ENCODE measurements at regions not wholly inside any gene's neighbourhood (a gene's known extent, or its start where the extent isn't known, plus 50 kb on each side); places are given as distances from the start of the nearest gene placed in this dataset.

GRCh38 chr7:159272739-159273138 lies 128.1 kb upstream of the VIPR2 start:
- no peak overlapping the region for H2AFZ ChIP-seq
- H3K4me1 ChIP-seq (ENCODE audit: insufficient read depth): no peaks in the 10 kb centered on the region
- Mint-ChIP-seq H3K27ac (no peak overlapping the region), H3K36me3 (ENCODE audit: low read depth) (peaks cover 11% of the 10 kb centered on the region; the same call in 1 of the 3 replicates), H3K4me1 (no peaks in the 10 kb centered on the region), H3K4me3 (no peak overlapping the region), H3K27me3 (ENCODE audit: insufficient read depth, low read depth, poor library complexity) (peaks cover 5% of the 10 kb centered on the region), H3K9me3 (peaks cover 100% of the 10 kb centered on the region)
- no peak for DNase-seq (ENCODE audit: low spot score)
- TF ChIP-seq CREB1 (CRISPR knock-in tag; IDR thresholded peaks at IDR 0.05; ENCODE audit: low read depth): no peak
- TF ChIP-seq ZNF462 (CRISPR knock-in tag; IDR thresholded peaks at IDR 0.05): no peak
- TF ChIP-seq, protein P1, sequence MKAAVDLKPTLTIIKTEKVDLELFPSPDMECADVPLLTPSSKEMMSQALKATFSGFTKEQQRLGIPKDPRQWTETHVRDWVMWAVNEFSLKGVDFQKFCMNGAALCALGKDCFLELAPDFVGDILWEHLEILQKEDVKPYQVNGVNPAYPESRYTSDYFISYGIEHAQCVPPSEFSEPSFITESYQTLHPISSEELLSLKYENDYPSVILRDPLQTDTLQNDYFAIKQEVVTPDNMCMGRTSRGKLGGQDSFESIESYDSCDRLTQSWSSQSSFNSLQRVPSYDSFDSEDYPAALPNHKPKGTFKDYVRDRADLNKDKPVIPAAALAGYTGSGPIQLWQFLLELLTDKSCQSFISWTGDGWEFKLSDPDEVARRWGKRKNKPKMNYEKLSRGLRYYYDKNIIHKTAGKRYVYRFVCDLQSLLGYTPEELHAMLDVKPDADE (IDR thresholded peaks at IDR 0.05): no peak
- no peak for TF ChIP-seq STAT1 (IDR thresholded peaks at IDR 0.05; ENCODE audit: unreplicated experiment)
- TF ChIP-seq, protein P2, sequence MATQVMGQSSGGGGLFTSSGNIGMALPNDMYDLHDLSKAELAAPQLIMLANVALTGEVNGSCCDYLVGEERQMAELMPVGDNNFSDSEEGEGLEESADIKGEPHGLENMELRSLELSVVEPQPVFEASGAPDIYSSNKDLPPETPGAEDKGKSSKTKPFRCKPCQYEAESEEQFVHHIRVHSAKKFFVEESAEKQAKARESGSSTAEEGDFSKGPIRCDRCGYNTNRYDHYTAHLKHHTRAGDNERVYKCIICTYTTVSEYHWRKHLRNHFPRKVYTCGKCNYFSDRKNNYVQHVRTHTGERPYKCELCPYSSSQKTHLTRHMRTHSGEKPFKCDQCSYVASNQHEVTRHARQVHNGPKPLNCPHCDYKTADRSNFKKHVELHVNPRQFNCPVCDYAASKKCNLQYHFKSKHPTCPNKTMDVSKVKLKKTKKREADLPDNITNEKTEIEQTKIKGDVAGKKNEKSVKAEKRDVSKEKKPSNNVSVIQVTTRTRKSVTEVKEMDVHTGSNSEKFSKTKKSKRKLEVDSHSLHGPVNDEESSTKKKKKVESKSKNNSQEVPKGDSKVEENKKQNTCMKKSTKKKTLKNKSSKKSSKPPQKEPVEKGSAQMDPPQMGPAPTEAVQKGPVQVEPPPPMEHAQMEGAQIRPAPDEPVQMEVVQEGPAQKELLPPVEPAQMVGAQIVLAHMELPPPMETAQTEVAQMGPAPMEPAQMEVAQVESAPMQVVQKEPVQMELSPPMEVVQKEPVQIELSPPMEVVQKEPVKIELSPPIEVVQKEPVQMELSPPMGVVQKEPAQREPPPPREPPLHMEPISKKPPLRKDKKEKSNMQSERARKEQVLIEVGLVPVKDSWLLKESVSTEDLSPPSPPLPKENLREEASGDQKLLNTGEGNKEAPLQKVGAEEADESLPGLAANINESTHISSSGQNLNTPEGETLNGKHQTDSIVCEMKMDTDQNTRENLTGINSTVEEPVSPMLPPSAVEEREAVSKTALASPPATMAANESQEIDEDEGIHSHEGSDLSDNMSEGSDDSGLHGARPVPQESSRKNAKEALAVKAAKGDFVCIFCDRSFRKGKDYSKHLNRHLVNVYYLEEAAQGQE (IDR thresholded peaks at IDR 0.05; ENCODE audit: unreplicated experiment): no peak
- no peak for TF ChIP-seq ZNF114 (CRISPR knock-in tag; IDR thresholded peaks at IDR 0.05)
- no peak for TF ChIP-seq JUNB (IDR thresholded peaks at IDR 0.05; ENCODE audit: unreplicated experiment)
- no peak for TF ChIP-seq POLR2AphosphoS5 (IDR thresholded peaks at IDR 0.05; ENCODE audit: low read depth)
- no peak for TF ChIP-seq NANOG (IDR thresholded peaks at IDR 0.05; ENCODE audit: borderline replicate concordance)
- no peak for TF ChIP-seq ZNF331 (CRISPR knock-in tag; IDR thresholded peaks at IDR 0.05; ENCODE audit: low read depth)
- no peak for TF ChIP-seq EZH2 (IDR thresholded peaks at IDR 0.05; ENCODE audit: low read depth, unreplicated experiment)
- ATAC-seq: no peak
- H3K36me3 ChIP-seq (ENCODE audit: insufficient read depth): no peaks in the 10 kb centered on the region
- H3F3A ChIP-seq (replicated peaks; ENCODE audit: low read depth): no peaks in the 10 kb centered on the region
- H4K20me1 ChIP-seq (replicated peaks; ENCODE audit: insufficient read depth): no peaks in the 10 kb centered on the region
- no peak overlapping the region for H3K4me3 ChIP-seq
- no peak overlapping the region for H3K4me2 ChIP-seq
- no peaks in the 10 kb centered on the region for H3K9me2 ChIP-seq (ENCODE audit: insufficient read depth)
- no peak overlapping the region for H3K27ac ChIP-seq (ENCODE audit: low read depth)
- no peaks in the 10 kb centered on the region for H3K27me3 ChIP-seq (ENCODE audit: insufficient read depth)
- no peaks in the 10 kb centered on the region for H3K79me2 ChIP-seq (replicated peaks; ENCODE audit: insufficient read depth)

All from GM23338 (cell line).